NT2/D1 (cell line): ENCODE measurements at regions not wholly inside any gene's neighbourhood (a gene's known extent, or its start where the extent isn't known, plus 50 kb on each side); places are given as distances from the start of the nearest gene placed in this dataset.
A peak's percentile ranks its signal among the peaks of the same experiment; 100 is the strongest.
"Not testable (repeated sequence)": the region's sequence is repeated elsewhere in the genome, so short reads cannot be mapped to it uniquely, and the experiment has no call there.

Experiments used
- DNase-seq: peaks from one replicate; pipeline ENCODE4 v3.0.0-alpha.2; 2011; ENCODE audit warnings: low read depth, low spot score
- H3K27me3 ChIP-seq: 2 replicates; pipeline ENCODE4 v1.6.0; 2011; ENCODE audit warnings: mild to moderate bottlenecking; ENCODE audit not compliant: insufficient read length, insufficient read depth
- H3K36me3 ChIP-seq: 2 replicates; pipeline ENCODE4 v1.6.1; 2011; ENCODE audit warnings: mild to moderate bottlenecking, low read length, mixed read lengths; ENCODE audit not compliant: insufficient read depth, insufficient read length
- H3K4me1 ChIP-seq: 2 replicates; pipeline ENCODE4 v1.5.1; 2011; ENCODE audit not compliant: insufficient read depth, insufficient read length
- H3K4me3 ChIP-seq: 2 replicates; pipeline ENCODE4 v1.5.1; 2011; ENCODE audit warnings: low read depth; ENCODE audit not compliant: insufficient read length
- H3K9ac ChIP-seq: 2 replicates; pipeline ENCODE4 v1.6.0; 2011; ENCODE audit warnings: low read depth; ENCODE audit not compliant: insufficient read length
- H3K9me3 ChIP-seq: 2 replicates; pipeline ENCODE4 v1.5.1; 2011; ENCODE audit warnings: mild to moderate bottlenecking, low read length; ENCODE audit not compliant: insufficient read depth
- SUZ12 ChIP-seq: IDR thresholded peaks from 2 replicates; pipeline ENCODE4 v1.6.1; 2011; ENCODE audit not compliant: insufficient read length, insufficient read depth; ENCODE audit errors: extremely low read depth
- YY1 ChIP-seq: IDR thresholded peaks from 2 replicates; pipeline ENCODE4 v1.6.1; 2011; ENCODE audit not compliant: insufficient read length, insufficient read depth
- ZNF274 ChIP-seq: IDR thresholded peaks from 2 replicates; pipeline ENCODE4 v1.6.1; 2011; ENCODE audit warnings: mild to moderate bottlenecking, low read depth, low read length

DNA sequence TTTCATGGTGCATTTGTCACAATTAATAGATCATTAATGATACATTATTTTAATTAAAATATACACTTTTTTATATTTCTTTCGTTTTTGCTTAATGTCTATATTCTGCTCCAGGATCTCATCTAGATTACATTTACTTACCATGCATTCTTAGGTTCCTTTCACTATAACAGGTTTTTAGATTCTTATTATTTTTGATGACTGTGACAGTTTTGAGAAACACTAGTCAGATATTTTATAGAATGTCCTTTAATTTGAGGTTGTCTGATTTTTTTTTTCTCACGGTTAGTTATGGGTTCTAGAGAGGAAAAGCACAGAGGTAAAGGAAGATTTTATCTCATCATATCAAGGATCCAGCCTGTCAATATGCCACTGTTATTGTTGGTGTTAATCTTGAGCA, 595.8 kb upstream of the BCHE start:
- Histone ChIP-seq H3K9ac (no peak overlapping the region), H3K4me1 (no peaks in the 10 kb centered on the region), H3K9me3 (no peaks in the 10 kb centered on the region), H3K4me3 (no peak overlapping the region), H3K27me3 (no peaks in the 10 kb centered on the region), H3K36me3 (no peaks in the 10 kb centered on the region)
- DNase-seq = no peak
- no peak for TF ChIP-seq SUZ12
- no peak for TF ChIP-seq ZNF274
- TF ChIP-seq YY1 = no peak

DNA sequence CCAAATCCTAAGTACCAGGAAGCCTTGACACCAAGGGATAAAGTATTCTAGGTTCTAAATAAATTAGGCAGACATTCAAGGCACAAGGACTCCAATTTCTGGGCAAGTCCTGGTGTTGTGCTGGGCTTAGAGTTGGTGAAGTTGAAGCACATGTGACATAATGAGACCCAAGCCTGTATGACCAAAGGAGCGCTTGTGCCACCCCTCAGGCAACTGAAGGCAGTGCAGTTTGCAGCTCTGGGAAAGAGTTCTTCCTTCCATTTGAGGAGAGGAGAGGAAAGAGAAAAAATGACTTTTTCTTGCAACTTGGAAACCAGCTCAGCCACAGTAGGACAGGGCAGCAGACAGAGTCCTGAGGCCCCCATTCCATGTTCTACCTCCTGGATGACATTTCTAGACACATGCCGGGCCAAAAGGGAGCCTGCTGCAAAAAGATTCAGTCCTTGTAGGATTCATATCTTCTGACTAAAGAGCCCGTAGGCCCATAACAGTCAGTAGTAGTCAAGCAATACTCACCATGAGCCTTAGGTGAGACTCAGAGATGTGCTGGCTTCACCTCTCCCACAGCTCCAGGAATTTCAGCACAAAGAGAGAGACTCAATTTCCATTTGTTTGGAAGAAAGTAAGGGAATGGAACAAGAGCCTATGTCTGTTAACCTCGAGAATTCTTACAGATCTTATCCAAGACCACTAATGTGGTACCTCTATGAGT, 588.8 kb upstream of the BCHE start:
- Histone ChIP-seq H3K4me3 (no peak overlapping the region), H3K4me1 (no peaks in the 10 kb centered on the region), H3K36me3 (no peaks in the 10 kb centered on the region), H3K9me3 (peaks cover 6% of the 10 kb centered on the region; the same call in 1 of the 2 replicates), H3K9ac (no peak overlapping the region), H3K27me3 (no peaks in the 10 kb centered on the region)
- DNase-seq = peak; percentile 8
- TF ChIP-seq SUZ12 = no peak
- no peak for TF ChIP-seq ZNF274
- no peak for TF ChIP-seq YY1

DNA sequence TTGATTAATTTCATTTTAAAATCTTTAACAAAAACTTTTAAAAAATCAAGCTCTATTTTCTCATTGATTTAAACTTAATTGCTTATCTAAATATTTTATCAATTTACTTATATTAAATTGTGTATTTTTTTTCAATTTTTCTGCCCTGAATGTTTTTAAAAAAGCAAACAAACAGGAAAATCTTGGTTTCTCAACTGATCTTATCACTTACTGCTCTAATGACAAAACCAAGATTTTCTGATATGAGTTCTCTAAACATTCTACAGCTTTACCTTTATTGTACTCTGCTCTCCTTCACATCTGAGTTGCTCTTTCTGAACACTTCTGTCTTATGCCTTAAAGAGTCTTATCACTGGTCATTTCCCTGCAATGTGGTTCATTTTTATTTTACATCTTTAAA, 587.8 kb upstream of the BCHE start:
- TF ChIP-seq YY1 (no peak), ZNF274 (no peak), SUZ12 (no peak)

DNA sequence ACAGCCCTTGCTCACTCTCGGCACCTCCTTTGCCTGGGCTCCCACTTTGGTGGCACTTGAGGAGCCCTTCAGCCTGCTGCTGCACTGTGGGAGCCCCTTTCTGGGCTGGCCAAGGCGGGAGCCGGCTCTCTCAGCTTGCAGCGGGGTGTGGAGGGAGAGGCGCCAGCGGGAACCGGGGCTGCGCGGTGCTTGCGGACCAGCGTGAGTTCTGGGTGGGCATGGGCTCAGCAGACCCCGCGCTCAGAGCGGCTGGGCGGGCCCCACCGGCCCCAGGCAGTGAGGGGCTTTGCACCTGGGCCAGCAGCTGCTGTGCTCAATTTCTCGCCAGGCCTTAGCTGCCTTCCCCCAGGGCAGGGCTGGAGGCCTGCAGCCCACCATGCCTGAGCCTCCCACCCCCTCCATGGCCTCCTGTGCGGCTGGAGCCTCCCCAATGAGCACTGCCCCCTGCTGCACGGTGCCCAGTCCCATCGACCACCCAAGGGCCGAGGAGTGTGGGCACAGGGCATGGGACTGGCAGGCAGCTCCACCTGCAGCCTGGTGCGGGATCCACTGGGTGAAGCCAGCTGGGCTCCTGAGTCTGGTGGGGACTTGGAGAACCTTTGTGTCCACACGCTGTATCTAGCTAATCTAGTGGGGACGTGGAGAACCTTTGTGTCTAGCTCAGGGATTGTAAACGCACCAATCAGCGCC, 586.7 kb upstream of the BCHE start:
- DNase-seq, H3K36me3 ChIP-seq, H3K9ac ChIP-seq, H3K4me3 ChIP-seq, H3K27me3 ChIP-seq, H3K4me1 ChIP-seq, H3K9me3 ChIP-seq: not testable (repeated sequence)

More for the DNA sequence above, 587.8 kb upstream of the BCHE start:
- Histone ChIP-seq H3K36me3 (no peaks in the 10 kb centered on the region), H3K9ac (no peak overlapping the region), H3K4me1 (no peaks in the 10 kb centered on the region), H3K4me3 (no peak overlapping the region), H3K27me3 (no peaks in the 10 kb centered on the region), H3K9me3 (peaks cover 6% of the 10 kb centered on the region; the same call in 1 of the 2 replicates)
- DNase-seq = no peak

DNA sequence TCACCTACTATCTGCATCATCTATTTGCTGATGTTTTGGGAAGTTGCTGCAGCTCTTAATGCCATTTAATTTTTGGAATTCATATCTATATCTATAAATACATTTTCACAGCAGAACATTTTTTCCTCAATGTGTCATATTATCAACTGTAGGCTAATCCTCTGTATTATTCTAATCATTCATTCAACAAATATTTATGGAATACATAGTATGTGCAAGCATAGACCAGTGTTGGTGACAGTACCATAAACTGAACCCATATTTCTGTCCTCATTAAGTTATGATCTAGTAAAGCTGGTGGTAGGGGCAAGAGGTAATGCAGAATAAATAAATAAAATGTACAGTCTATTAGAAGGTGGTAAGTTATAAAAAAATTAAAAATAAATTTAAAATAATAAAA, 585.3 kb upstream of the BCHE start:
- DNase-seq = no peak
- no peak for TF ChIP-seq SUZ12
- no peak for TF ChIP-seq YY1
- TF ChIP-seq ZNF274 = no peak
- Histone ChIP-seq H3K4me3 (no peak overlapping the region), H3K36me3 (no peaks in the 10 kb centered on the region), H3K4me1 (no peaks in the 10 kb centered on the region), H3K9ac (no peak overlapping the region), H3K27me3 (no peaks in the 10 kb centered on the region), H3K9me3 (peaks cover 6% of the 10 kb centered on the region; the same call in 1 of the 2 replicates)

DNA sequence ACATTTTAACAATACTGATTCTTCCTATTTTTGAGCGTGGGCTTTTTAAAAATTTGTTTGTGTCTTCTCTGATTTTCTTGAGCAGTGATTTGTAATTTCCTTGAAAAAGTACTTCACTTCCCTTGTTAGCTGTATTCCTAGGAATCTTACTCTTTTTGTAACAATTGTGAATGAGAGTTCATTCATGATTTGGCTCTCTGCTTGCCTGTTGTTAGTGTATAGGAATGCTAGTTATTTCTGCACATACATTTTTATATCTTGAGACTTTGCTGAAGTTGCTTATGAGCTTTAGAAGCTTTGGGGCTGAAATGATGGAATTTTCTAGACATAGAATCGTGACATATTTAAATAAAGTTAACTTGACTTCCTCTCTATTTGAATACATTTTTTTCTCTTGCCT, 582.8 kb upstream of the BCHE start:
- H3K9ac ChIP-seq = no peak overlapping the region
- H3K36me3 ChIP-seq = no peaks in the 10 kb centered on the region
- no peaks in the 10 kb centered on the region for H3K4me1 ChIP-seq
- no peaks in the 10 kb centered on the region for H3K27me3 ChIP-seq
- TF ChIP-seq ZNF274 (no peak), YY1 (no peak)
- H3K4me3 ChIP-seq = no peak overlapping the region
- H3K9me3 ChIP-seq = peaks cover 6% of the 10 kb centered on the region; the same call in 1 of the 2 replicates
- no peak for DNase-seq

DNA sequence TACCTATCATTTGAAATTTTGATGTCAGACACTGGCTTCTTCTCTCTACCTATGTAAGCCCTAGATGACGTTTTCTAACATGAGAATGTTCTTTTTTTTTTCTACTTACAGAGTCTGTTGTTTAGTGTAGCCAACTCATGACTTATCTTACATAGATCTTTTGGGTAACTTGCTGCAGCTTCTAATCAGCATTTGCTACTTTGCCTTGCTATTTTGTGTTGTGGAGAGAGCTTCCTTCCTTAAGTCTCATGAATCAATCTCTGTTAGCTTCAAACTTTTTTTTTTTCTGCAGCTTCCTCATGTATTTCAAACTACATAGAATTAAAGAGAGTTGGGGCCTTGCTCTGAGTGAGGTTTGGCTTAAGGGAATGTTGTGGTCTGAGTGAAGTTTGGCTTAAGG, 568.7 kb upstream of the BCHE start:
- Histone ChIP-seq H3K36me3 (no peaks in the 10 kb centered on the region), H3K9ac (no peak overlapping the region), H3K9me3 (no peaks in the 10 kb centered on the region), H3K4me1 (no peaks in the 10 kb centered on the region), H3K4me3 (no peak overlapping the region), H3K27me3 (no peaks in the 10 kb centered on the region)
- no peak for TF ChIP-seq ZNF274
- no peak for TF ChIP-seq SUZ12
- TF ChIP-seq YY1 = no peak
- no peak for DNase-seq

DNA sequence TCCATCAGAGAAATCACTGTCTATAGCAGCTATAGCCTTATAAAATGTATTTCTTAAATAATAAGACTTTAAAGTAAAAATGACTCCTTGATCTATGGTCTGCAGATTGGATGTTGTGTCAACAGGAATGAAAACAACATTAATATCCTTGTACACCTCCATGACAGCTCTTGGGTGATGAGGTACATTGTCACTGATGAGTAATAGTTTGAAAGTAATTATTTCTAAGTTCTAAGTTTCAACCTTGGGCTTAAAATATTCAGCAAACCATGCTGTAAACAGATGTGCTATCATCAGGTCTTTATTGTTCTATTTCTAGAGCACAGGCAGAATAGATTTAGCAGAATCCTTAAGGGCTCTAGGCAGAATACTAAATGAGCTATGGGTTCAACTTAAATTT, 568.2 kb upstream of the BCHE start:
- no peak overlapping the region for H3K4me3 ChIP-seq
- H3K9ac ChIP-seq = no peak overlapping the region
- no peak for DNase-seq
- H3K27me3 ChIP-seq = no peaks in the 10 kb centered on the region
- no peaks in the 10 kb centered on the region for H3K4me1 ChIP-seq
- TF ChIP-seq SUZ12 = no peak
- no peak for TF ChIP-seq ZNF274
- no peak for TF ChIP-seq YY1
- H3K36me3 ChIP-seq = no peaks in the 10 kb centered on the region
- H3K9me3 ChIP-seq = no peaks in the 10 kb centered on the region
